H9 (cell line): ENCODE measurements at regions not wholly inside any gene's neighbourhood (a gene's known extent, or its start where the extent isn't known, plus 50 kb on each side); places are given as distances from the start of the nearest gene placed in this dataset.

Source experiments
- DNase-seq: peaks from one replicate; pipeline ENCODE4 v3.0.0-alpha.2; 2017
- H2AFZ ChIP-seq: one replicate; pipeline ENCODE4 v1.6.1; 2013; ENCODE audit warnings: mild to moderate bottlenecking, low read length, control low read depth, moderate library complexity
- H2AK5ac ChIP-seq: 2 replicates; pipeline ENCODE4 v1.6.1; 2013; ENCODE audit warnings: low read length, control low read depth, mixed read lengths; ENCODE audit not compliant: insufficient read length
- H2BK120ac ChIP-seq: one replicate; pipeline ENCODE4 v1.6.1; 2013; ENCODE audit warnings: low read depth, mild to moderate bottlenecking, low read length, control low read depth, inconsistent platforms; ENCODE audit not compliant: poor library complexity, severe bottlenecking
- H2BK12ac ChIP-seq: 2 replicates; pipeline ENCODE4 v1.6.1; 2013; ENCODE audit warnings: low read length, control low read depth, mixed read lengths, low read depth; ENCODE audit not compliant: insufficient read length
- H2BK15ac ChIP-seq: 2 replicates; pipeline ENCODE4 v1.6.1; 2013; ENCODE audit warnings: low read depth, low read length, control low read depth
- H2BK20ac ChIP-seq: one replicate; pipeline ENCODE4 v1.6.1; 2013; ENCODE audit warnings: low read depth, mild to moderate bottlenecking, low read length, control low read depth, inconsistent platforms; ENCODE audit not compliant: poor library complexity, severe bottlenecking
- H2BK5ac ChIP-seq: 2 replicates; pipeline ENCODE4 v1.6.1; 2013; ENCODE audit warnings: low read length, control low read depth, mixed read lengths; ENCODE audit not compliant: insufficient read length
- H3K14ac ChIP-seq: 2 replicates; pipeline ENCODE4 v1.6.1; 2013; ENCODE audit warnings: low read length, control low read depth; ENCODE audit not compliant: insufficient read depth
- H3K18ac ChIP-seq: 2 replicates; pipeline ENCODE4 v1.6.1; 2013; ENCODE audit warnings: low read depth, mild to moderate bottlenecking, mixed read lengths, low read length, control low read depth; ENCODE audit not compliant: insufficient read length
- H3K23ac ChIP-seq: 2 replicates; pipeline ENCODE4 v1.6.1; 2013; ENCODE audit warnings: low read length, control low read depth, mixed read lengths, low read depth; ENCODE audit not compliant: insufficient read length
- H3K23me2 ChIP-seq: 2 replicates; pipeline ENCODE4 v1.6.1; 2013; ENCODE audit warnings: low read depth, mild to moderate bottlenecking, mixed read lengths, low read length, control low read depth; ENCODE audit not compliant: insufficient read length, poor library complexity, severe bottlenecking
- H3K27ac ChIP-seq: 2 replicates; pipeline ENCODE4 v1.5.1; 2013; ENCODE audit warnings: low read length, control low read depth, mixed read lengths, low read depth; ENCODE audit not compliant: insufficient read length
- H3K27me3 ChIP-seq: 2 replicates; pipeline ENCODE4 v1.6.1; 2013; ENCODE audit warnings: low read length, control low read depth, inconsistent platforms; ENCODE audit not compliant: insufficient read depth
- H3K4ac ChIP-seq: 2 replicates; pipeline ENCODE4 v1.6.1; 2013; ENCODE audit warnings: low read depth, mild to moderate bottlenecking, control low read depth, inconsistent platforms, low read length, moderate library complexity
- H3K4me1 ChIP-seq: 2 replicates; pipeline ENCODE4 v1.6.1; 2013; ENCODE audit warnings: low read length, control low read depth, inconsistent platforms; ENCODE audit not compliant: insufficient read depth
- H3K4me2 ChIP-seq: 2 replicates; pipeline ENCODE4 v1.6.1; 2013; ENCODE audit warnings: low read length, control low read depth, mixed read lengths; ENCODE audit not compliant: insufficient read length, insufficient read depth
- H3K56ac ChIP-seq: 2 replicates; pipeline ENCODE4 v1.6.1; 2013; ENCODE audit warnings: low read depth, mild to moderate bottlenecking, mixed read lengths, low read length, control low read depth; ENCODE audit not compliant: insufficient read length
- H3K79me1 ChIP-seq: 2 replicates; pipeline ENCODE4 v1.6.1; 2013; ENCODE audit warnings: low read depth, mild to moderate bottlenecking, moderate library complexity, low read length, control low read depth, inconsistent platforms; ENCODE audit not compliant: insufficient read depth, poor library complexity, severe bottlenecking
- H3K79me2 ChIP-seq: 2 replicates; pipeline ENCODE4 v1.6.1; 2013; ENCODE audit warnings: low read length, control low read depth, inconsistent platforms; ENCODE audit not compliant: insufficient read depth
- H3K9ac ChIP-seq: 2 replicates; pipeline ENCODE4 v1.6.1; 2013; ENCODE audit warnings: low read length, control low read depth, mixed read lengths; ENCODE audit not compliant: insufficient read length; ENCODE audit errors: extremely low read depth
- H3K9me3 ChIP-seq: one replicate; pipeline ENCODE4 v1.6.1; 2013; ENCODE audit warnings: low read depth, low read length, inconsistent platforms; ENCODE audit not compliant: control insufficient read depth
- H3T11ph ChIP-seq: one replicate; pipeline ENCODE4 v1.6.1; 2013; ENCODE audit warnings: mild to moderate bottlenecking, low read length, control low read depth, inconsistent platforms
- H4K20me1 ChIP-seq: one replicate; pipeline ENCODE4 v1.6.1; 2013; ENCODE audit not compliant: control insufficient read depth, insufficient read length, insufficient read depth
- H4K5ac ChIP-seq: 2 replicates; pipeline ENCODE4 v1.6.1; 2013; ENCODE audit warnings: low read depth, mild to moderate bottlenecking, mixed read lengths, low read length, control low read depth; ENCODE audit not compliant: insufficient read length
- H4K8ac ChIP-seq: replicated peaks from 2 replicates; pipeline ENCODE4 v1.6.1; 2013; ENCODE audit warnings: low read length, control low read depth, mixed read lengths, low read depth; ENCODE audit not compliant: insufficient read length
- H4K91ac ChIP-seq: 2 replicates; pipeline ENCODE4 v1.6.1; 2013; ENCODE audit warnings: low read depth, mild to moderate bottlenecking, moderate library complexity, mixed read lengths, low read length, control low read depth; ENCODE audit not compliant: insufficient read length
- H3K27ac Mint-ChIP-seq, 3 experiments: 2 replicates in 2 of 3; 3 replicates in 1 of 3; pipeline ENCODE4 v1.8.0; 2020 to 2021; ENCODE audit warnings: mixed read lengths in 3 of 3, mild to moderate bottlenecking in 1 of 3, moderate library complexity in 1 of 3
- H3K27me3 Mint-ChIP-seq: 2 replicates; pipeline ENCODE4 v1.8.0; 2021; ENCODE audit warnings: low read depth, mild to moderate bottlenecking, moderate library complexity, mixed read lengths
- H3K36me3 Mint-ChIP-seq, 3 experiments: 2 replicates in 2 of 3; 3 replicates in 1 of 3; pipeline ENCODE4 v1.8.0; 2020 to 2021; ENCODE audit warnings: low read depth in 3 of 3, mixed read lengths in 3 of 3; ENCODE audit not compliant: insufficient read depth in 1 of 3
- H3K4me1 Mint-ChIP-seq, 2 experiments: 2 replicates each; pipeline ENCODE4 v1.8.0; 2020; ENCODE audit warnings: mixed read lengths in 2 of 2
- H3K4me3 Mint-ChIP-seq, 2 experiments: 2 replicates in 1 of 2; 3 replicates in 1 of 2; pipeline ENCODE4 v1.8.0; 2020 to 2021; ENCODE audit warnings: mild to moderate bottlenecking in 2 of 2, mixed read lengths in 2 of 2, moderate library complexity in 1 of 2
- H3K9me3 Mint-ChIP-seq, 2 experiments: 2 replicates in 1 of 2; 3 replicates in 1 of 2; pipeline ENCODE4 v1.8.0; 2020; ENCODE audit warnings: mild to moderate bottlenecking in 2 of 2, mixed read lengths in 2 of 2, moderate library complexity in 1 of 2
- WGBS: extraction: QIAGEN DNeasy Blood & Tissue Kit; methylation state at CpG from one replicate; pipeline ENCODE4 v1.1.7; 2013; ENCODE audit warnings: missing lambda C conversion rate, low lambda C conversion rate, mixed read lengths; ENCODE audit not compliant: insufficient read length; ENCODE audit errors: extremely low coverage; 5-methylcytosine and 5-hydroxymethylcytosine counted together
- TF ChIP-seq, protein P1 (sequence below): fragments of 200-600 bp; sonication (generic); conservative IDR thresholded peaks from 3 replicates; pipeline ENCODE4 v1.8.0; 2021; ENCODE audit warnings: antibody characterized with exemption, mild to moderate bottlenecking

DNA sequence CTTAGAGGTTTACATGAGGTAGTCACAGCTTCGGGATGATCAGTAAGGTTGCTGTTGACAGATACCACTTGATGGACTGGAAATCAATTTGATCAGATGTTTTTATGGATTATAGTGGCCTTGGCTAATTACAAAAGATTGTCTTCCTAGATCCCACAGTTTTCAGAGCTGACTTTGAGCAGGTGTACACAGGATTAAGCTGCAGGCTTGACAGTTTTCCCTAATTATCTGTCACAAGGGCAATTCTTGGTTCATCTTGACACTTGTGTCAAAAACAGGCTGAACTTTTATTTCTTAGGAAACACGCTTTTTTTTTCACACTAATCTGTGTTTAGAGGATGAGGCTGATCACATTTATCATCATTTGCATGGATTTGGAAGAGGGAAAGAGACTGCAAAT is 824.0 kb upstream of the PIK3C3 start:
- Histone ChIP-seq H3K4me2 (no peak overlapping the region), H3K56ac (no peak overlapping the region), H4K5ac (no peak overlapping the region), H2AFZ (no peak overlapping the region), H3K23me2 (no peaks in the 10 kb centered on the region), H3K18ac (no peak overlapping the region), H3K9ac (no peak overlapping the region), H3K27me3 (no peaks in the 10 kb centered on the region), H4K8ac (no peak overlapping the region), H3K27ac (no peak overlapping the region), H3K23ac (no peak overlapping the region), H2BK5ac (no peak overlapping the region), H2BK12ac (no peak overlapping the region), H3K14ac (no peak overlapping the region), H3K9me3 (no peaks in the 10 kb centered on the region), H3K4me1 (no peaks in the 10 kb centered on the region), H2BK15ac (no peak overlapping the region), H3K79me1 (no peaks in the 10 kb centered on the region), H2AK5ac (no peak overlapping the region), H3K4ac (no peak overlapping the region), H3T11ph (no peak overlapping the region), H2BK20ac (no peak overlapping the region), H3K79me2 (no peaks in the 10 kb centered on the region), H4K20me1 (no peaks in the 10 kb centered on the region), H2BK120ac (no peak overlapping the region), H4K91ac (no peak overlapping the region)
- H3K4me3 Mint-ChIP-seq: no peak overlapping the region
- H3K9me3 Mint-ChIP-seq: no peaks in the 10 kb centered on the region
- H3K27ac Mint-ChIP-seq: no peak overlapping the region
- no CpG with 5 or more reads among the region's 2 CpGs for WGBS
- H3K4me1 Mint-ChIP-seq: peaks cover 0 to 6% of the 10 kb centered on the region in 2 experiments; a peak in 2 of 4 replicates
- H3K27me3 Mint-ChIP-seq: no peaks in the 10 kb centered on the region
- DNase-seq: no peak
- TF ChIP-seq, protein P1, sequence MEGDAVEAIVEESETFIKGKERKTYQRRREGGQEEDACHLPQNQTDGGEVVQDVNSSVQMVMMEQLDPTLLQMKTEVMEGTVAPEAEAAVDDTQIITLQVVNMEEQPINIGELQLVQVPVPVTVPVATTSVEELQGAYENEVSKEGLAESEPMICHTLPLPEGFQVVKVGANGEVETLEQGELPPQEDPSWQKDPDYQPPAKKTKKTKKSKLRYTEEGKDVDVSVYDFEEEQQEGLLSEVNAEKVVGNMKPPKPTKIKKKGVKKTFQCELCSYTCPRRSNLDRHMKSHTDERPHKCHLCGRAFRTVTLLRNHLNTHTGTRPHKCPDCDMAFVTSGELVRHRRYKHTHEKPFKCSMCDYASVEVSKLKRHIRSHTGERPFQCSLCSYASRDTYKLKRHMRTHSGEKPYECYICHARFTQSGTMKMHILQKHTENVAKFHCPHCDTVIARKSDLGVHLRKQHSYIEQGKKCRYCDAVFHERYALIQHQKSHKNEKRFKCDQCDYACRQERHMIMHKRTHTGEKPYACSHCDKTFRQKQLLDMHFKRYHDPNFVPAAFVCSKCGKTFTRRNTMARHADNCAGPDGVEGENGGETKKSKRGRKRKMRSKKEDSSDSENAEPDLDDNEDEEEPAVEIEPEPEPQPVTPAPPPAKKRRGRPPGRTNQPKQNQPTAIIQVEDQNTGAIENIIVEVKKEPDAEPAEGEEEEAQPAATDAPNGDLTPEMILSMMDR: no peak
- H3K36me3 Mint-ChIP-seq: no peaks in the 10 kb centered on the region
